GM13977 (cell line): ENCODE measurements at regions not wholly inside any gene's neighbourhood (a gene's known extent, or its start where the extent isn't known, plus 50 kb on each side); places are given as distances from the start of the nearest gene placed in this dataset.
"Not testable (repeated sequence)": the region's sequence is repeated elsewhere in the genome, so short reads cannot be mapped to it uniquely, and the experiment has no call there.

Experiments used
- DNase-seq: peaks from one replicate; pipeline ENCODE4 v3.0.0; 2012; ENCODE audit warnings: low spot score
- CTCF ChIP-seq: IDR thresholded peaks from 2 replicates; pipeline ENCODE4 v1.5.1; 2012; ENCODE audit warnings: mild to moderate bottlenecking, control low read depth; ENCODE audit not compliant: insufficient read depth; ENCODE audit errors: extremely low read depth, missing control alignments
- in situ Hi-C: fragments of 300-500 bp; cut with MboI; formaldehyde crosslinking; loops from one replicate; pipeline ENCODE4 v1.12.0; 2022; ENCODE audit warnings: low sequenced_read_pairs, low pct_unique_long_range_greater_than_20kb, mixed read lengths, inconsistent platforms; ENCODE audit not compliant: unreplicated experiment

DNA sequence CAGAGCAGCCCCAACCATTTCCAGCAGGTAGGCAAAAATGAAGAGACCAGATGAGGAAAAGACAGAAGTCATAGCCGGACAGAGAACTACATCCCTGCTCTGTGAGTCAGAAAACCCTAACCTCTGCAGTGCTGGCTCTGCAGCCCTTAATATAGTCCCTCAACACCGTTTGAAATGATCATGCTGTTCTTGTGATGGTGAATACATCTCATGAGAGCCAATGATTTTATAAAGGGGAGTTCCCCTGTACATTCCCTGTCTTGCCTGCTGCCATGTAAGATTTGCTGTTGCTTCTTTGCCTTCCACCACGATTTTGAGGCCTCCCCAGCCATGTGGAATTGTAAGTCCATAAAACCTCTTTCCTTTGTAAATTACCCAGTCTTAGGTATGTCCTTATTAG is 216.8 kb upstream of the RFX3 start:
- in situ Hi-C loops, result loop anchor here (25.0 kb wide), 1 partner anchor 595 kb away; no protein-coding TSS in a partner anchor
- no peak for DNase-seq
- TF ChIP-seq CTCF, result no peak

DNA sequence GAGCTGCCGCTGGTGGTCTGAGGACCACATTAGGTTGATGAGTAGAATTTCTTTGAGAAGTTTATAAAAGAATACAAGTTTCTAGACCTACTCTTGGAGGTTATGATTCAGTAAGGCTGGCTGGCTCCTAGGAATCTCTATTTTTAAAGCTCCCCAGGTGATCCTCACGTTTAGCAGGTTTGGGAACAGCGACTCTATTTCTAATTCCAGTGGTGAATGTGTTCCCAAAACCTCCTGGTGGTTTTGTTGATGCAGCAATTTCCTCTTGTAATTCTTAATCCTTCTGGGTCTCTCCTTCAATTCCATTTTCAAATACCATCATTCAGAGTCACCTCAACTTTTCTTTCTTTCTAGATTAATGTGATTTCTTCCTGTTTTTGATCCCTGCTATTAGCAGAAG is 215.9 kb upstream of the RFX3 start:
- in situ Hi-C loops, result loop anchor here (25.0 kb wide), 1 partner anchor 596 kb away; no protein-coding TSS in a partner anchor
- TF ChIP-seq CTCF, result no peak
- no peak for DNase-seq

GRCh38 chr9:3740690-3741419 is 215.1 kb upstream of the RFX3 start:
- in situ Hi-C loops, result loop anchor here (25.0 kb wide), 1 partner anchor 596 kb away; no protein-coding TSS in a partner anchor
- no peak for DNase-seq
- TF ChIP-seq CTCF, result no peak

- TF ChIP-seq CTCF, result no peak
- in situ Hi-C loops, result loop anchor here (25.0 kb wide), 1 partner anchor 601 kb away; no protein-coding TSS in a partner anchor
- DNase-seq, result no peak
Observed at GRCh38 chr9:3736161-3736560, 210.4 kb upstream of the RFX3 start.

- in situ Hi-C loops, result loop anchor here (25.0 kb wide), 1 partner anchor 602 kb away; no protein-coding TSS in a partner anchor
- DNase-seq, result no peak
- no peak for TF ChIP-seq CTCF
Observed at GRCh38 chr9:3735251-3735650, 209.4 kb upstream of the RFX3 start.

GRCh38 chr9:3733527-3734262 is 207.9 kb upstream of the RFX3 start:
- DNase-seq, result not testable (repeated sequence)
- in situ Hi-C loops, result loop anchor here (25.0 kb wide), 1 partner anchor 604 kb away; no protein-coding TSS in a partner anchor

DNA sequence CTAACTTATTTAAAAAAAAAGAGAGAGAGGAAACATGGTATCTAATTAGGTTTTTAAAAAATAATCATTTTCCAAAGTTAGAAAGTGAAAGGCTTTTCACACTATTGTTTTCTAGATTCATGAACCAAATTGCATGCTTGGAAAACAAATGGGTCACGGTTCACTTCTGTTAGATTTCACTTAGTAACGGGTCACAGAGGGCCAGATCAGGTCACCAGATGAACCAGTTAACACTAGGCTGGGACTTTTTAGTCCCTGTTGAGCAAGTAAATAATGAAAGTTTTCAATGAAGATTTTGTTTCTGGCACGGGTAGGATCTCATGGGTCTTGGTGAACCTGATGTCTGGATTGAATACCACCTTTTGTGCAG is 207.2 kb upstream of the RFX3 start:
- no peak for DNase-seq
- no peak for TF ChIP-seq CTCF
- in situ Hi-C loops, result loop anchor here (25.0 kb wide), 1 partner anchor 604 kb away; no protein-coding TSS in a partner anchor
